ENCODE measurements at regions not wholly inside any gene's neighbourhood (a gene's known extent, or its start where the extent isn't known, plus 50 kb on each side); places are given as distances from the start of the nearest gene placed in this dataset.

GRCh38 chr2:134008837-134009236 is 245.0 kb upstream of the MGAT5 start:
- TF ChIP-seq TCF4 (CRISPR knock-in tag; IDR thresholded peaks at IDR 0.05; ENCODE audit: borderline replicate concordance), result no peak
- no peak for TF ChIP-seq ZFP30 (CRISPR knock-in tag; IDR thresholded peaks at IDR 0.05)
- TF ChIP-seq ZC3H10 (CRISPR knock-in tag; IDR thresholded peaks at IDR 0.05), result no peak
- no peak for TF ChIP-seq CSDC2 (CRISPR knock-in tag; IDR thresholded peaks at IDR 0.05)
- no peak for TF ChIP-seq ISL1 (CRISPR knock-in tag; IDR thresholded peaks at IDR 0.05)
- TF ChIP-seq SNAI2 (CRISPR knock-in tag; IDR thresholded peaks at IDR 0.05), result no peak
- TF ChIP-seq ARNTL (CRISPR knock-in tag; IDR thresholded peaks at IDR 0.05; ENCODE audit: borderline replicate concordance, low read depth), result no peak
- no peak for TF ChIP-seq BACH2 (CRISPR knock-in tag; IDR thresholded peaks at IDR 0.05; ENCODE audit: borderline replicate concordance)
- no peak for TF ChIP-seq PPARA (CRISPR knock-in tag; IDR thresholded peaks at IDR 0.05; ENCODE audit: borderline replicate concordance)
- no peak for TF ChIP-seq ESRRG (CRISPR knock-in tag; IDR thresholded peaks at IDR 0.05)
- no peak for TF ChIP-seq RARB (CRISPR knock-in tag; IDR thresholded peaks at IDR 0.05)
- no peak for TF ChIP-seq CSRNP3 (CRISPR knock-in tag; IDR thresholded peaks at IDR 0.05)
- TF ChIP-seq OSR1 (CRISPR knock-in tag; IDR thresholded peaks at IDR 0.05), result no peak
- TF ChIP-seq, protein P1, sequence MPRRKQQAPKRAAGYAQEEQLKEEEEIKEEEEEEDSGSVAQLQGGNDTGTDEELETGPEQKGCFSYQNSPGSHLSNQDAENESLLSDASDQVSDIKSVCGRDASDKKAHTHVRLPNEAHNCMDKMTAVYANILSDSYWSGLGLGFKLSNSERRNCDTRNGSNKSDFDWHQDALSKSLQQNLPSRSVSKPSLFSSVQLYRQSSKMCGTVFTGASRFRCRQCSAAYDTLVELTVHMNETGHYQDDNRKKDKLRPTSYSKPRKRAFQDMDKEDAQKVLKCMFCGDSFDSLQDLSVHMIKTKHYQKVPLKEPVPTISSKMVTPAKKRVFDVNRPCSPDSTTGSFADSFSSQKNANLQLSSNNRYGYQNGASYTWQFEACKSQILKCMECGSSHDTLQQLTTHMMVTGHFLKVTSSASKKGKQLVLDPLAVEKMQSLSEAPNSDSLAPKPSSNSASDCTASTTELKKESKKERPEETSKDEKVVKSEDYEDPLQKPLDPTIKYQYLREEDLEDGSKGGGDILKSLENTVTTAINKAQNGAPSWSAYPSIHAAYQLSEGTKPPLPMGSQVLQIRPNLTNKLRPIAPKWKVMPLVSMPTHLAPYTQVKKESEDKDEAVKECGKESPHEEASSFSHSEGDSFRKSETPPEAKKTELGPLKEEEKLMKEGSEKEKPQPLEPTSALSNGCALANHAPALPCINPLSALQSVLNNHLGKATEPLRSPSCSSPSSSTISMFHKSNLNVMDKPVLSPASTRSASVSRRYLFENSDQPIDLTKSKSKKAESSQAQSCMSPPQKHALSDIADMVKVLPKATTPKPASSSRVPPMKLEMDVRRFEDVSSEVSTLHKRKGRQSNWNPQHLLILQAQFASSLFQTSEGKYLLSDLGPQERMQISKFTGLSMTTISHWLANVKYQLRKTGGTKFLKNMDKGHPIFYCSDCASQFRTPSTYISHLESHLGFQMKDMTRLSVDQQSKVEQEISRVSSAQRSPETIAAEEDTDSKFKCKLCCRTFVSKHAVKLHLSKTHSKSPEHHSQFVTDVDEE (CRISPR knock-in tag; IDR thresholded peaks at IDR 0.05), result no peak
- TF ChIP-seq, protein P2, sequence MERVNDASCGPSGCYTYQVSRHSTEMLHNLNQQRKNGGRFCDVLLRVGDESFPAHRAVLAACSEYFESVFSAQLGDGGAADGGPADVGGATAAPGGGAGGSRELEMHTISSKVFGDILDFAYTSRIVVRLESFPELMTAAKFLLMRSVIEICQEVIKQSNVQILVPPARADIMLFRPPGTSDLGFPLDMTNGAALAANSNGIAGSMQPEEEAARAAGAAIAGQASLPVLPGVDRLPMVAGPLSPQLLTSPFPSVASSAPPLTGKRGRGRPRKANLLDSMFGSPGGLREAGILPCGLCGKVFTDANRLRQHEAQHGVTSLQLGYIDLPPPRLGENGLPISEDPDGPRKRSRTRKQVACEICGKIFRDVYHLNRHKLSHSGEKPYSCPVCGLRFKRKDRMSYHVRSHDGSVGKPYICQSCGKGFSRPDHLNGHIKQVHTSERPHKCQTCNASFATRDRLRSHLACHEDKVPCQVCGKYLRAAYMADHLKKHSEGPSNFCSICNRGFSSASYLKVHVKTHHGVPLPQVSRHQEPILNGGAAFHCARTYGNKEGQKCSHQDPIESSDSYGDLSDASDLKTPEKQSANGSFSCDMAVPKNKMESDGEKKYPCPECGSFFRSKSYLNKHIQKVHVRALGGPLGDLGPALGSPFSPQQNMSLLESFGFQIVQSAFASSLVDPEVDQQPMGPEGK (CRISPR knock-in tag; IDR thresholded peaks at IDR 0.05; ENCODE audit: borderline replicate concordance), result no peak
- TF ChIP-seq ZNF8 (CRISPR knock-in tag; IDR thresholded peaks at IDR 0.05), result no peak
- no peak for TF ChIP-seq ZNF70 (CRISPR knock-in tag; IDR thresholded peaks at IDR 0.05)
- no peak for TF ChIP-seq ZNF565 (CRISPR knock-in tag; conservative IDR thresholded peaks at IDR 0.05; ENCODE audit: low read depth)
- TF ChIP-seq, protein P3, sequence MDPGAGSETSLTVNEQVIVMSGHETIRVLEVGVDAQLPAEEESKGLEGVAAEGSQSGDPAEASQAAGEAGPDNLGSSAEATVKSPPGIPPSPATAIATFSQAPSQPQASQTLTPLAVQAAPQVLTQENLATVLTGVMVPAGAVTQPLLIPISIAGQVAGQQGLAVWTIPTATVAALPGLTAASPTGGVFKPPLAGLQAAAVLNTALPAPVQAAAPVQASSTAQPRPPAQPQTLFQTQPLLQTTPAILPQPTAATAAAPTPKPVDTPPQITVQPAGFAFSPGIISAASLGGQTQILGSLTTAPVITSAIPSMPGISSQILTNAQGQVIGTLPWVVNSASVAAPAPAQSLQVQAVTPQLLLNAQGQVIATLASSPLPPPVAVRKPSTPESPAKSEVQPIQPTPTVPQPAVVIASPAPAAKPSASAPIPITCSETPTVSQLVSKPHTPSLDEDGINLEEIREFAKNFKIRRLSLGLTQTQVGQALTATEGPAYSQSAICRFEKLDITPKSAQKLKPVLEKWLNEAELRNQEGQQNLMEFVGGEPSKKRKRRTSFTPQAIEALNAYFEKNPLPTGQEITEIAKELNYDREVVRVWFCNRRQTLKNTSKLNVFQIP (CRISPR knock-in tag; IDR thresholded peaks at IDR 0.05; ENCODE audit: borderline replicate concordance, low read depth), result no peak

DNA sequence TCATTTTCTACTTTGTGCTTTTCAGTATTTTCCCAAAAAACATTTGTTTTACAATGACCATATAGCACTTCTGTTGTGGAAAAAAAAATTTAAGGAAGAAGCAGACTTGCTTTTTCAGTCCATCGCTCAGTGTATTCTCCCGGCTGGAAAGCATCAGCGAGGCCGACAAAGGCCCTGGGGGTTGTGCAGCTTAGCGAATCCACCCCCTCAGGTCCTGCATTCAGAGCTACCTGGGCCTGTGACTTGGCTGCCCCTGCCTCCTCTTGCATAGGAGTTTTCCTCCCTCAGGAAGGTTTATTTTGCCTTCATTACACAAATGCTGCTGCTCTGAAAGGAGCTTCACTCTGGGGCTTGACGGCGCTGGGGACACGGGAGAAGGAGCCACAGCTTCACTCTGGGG is 244.4 kb upstream of the MGAT5 start:
- no peak for ATAC-seq
- TF ChIP-seq CREB5 (CRISPR knock-in tag; IDR thresholded peaks at IDR 0.05; ENCODE audit: low read depth) (no peak), CSRNP3 (CRISPR knock-in tag; IDR thresholded peaks at IDR 0.05) (no peak), CSDC2 (CRISPR knock-in tag; IDR thresholded peaks at IDR 0.05) (no peak), ZNF70 (CRISPR knock-in tag; IDR thresholded peaks at IDR 0.05) (no peak), ZFP3 (CRISPR knock-in tag; IDR thresholded peaks at IDR 0.05) (no peak), PPARA (CRISPR knock-in tag; IDR thresholded peaks at IDR 0.05; ENCODE audit: borderline replicate concordance) (no peak), ZNF565 (CRISPR knock-in tag; conservative IDR thresholded peaks at IDR 0.05; ENCODE audit: low read depth) (no peak), ZC3H10 (CRISPR knock-in tag; IDR thresholded peaks at IDR 0.05) (no peak), ZFP30 (CRISPR knock-in tag; IDR thresholded peaks at IDR 0.05) (no peak), ARNTL (CRISPR knock-in tag; IDR thresholded peaks at IDR 0.05; ENCODE audit: borderline replicate concordance, low read depth) (no peak), ESRRG (CRISPR knock-in tag; IDR thresholded peaks at IDR 0.05) (no peak), RARB (CRISPR knock-in tag; IDR thresholded peaks at IDR 0.05) (no peak), OSR1 (CRISPR knock-in tag; IDR thresholded peaks at IDR 0.05) (no peak), BACH2 (CRISPR knock-in tag; IDR thresholded peaks at IDR 0.05; ENCODE audit: borderline replicate concordance) (no peak), ISL1 (CRISPR knock-in tag; IDR thresholded peaks at IDR 0.05) (no peak)
- TF ChIP-seq, protein P1 (CRISPR knock-in tag; IDR thresholded peaks at IDR 0.05), result no peak
- TF ChIP-seq, protein P3 (CRISPR knock-in tag; IDR thresholded peaks at IDR 0.05; ENCODE audit: borderline replicate concordance, low read depth), result no peak

More at GRCh38 chr2:134008837-134009236, 245.0 kb upstream of the MGAT5 start:
- no peak for ATAC-seq

All from SK-N-SH treated with all-trans-retinoic acid at 6 μM for 48 hours (cell line).